Caki2 (cell line): ENCODE measurements at regions not wholly inside any gene's neighbourhood (a gene's known extent, or its start where the extent isn't known, plus 50 kb on each side); places are given as distances from the start of the nearest gene placed in this dataset.
"Not testable (repeated sequence)": the region's sequence is repeated elsewhere in the genome, so short reads cannot be mapped to it uniquely, and the experiment has no call there.

ENCODE experiments used
- DNase-seq: peaks from one replicate; pipeline ENCODE4 v3.0.0-alpha.2; 2015; ENCODE audit warnings: low read depth
- in situ Hi-C: cut with HindIII; loops from 2 replicates; pipeline ENCODE4 v1.10.0; 2016; ENCODE audit warnings: low sequenced_read_pairs, low pct_unique_long_range_greater_than_20kb, mixed read lengths

GRCh38 chr21:39086547-39086946 is 96.7 kb downstream of the PSMG1 start:
- in situ Hi-C loops = no loop called here
- DNase-seq = no peak

- no peak for DNase-seq
- in situ Hi-C loops = no loop called here
Observed at GRCh38 chr21:39085843-39086405, 97.3 kb downstream of the PSMG1 start.

- in situ Hi-C loops = no loop called here
- no peak for DNase-seq
Observed at GRCh38 chr21:39084979-39085729, 98.1 kb downstream of the PSMG1 start.

GRCh38 chr21:39084073-39084472 is 99.2 kb downstream of the PSMG1 start:
- in situ Hi-C loops = no loop called here
- no peak for DNase-seq

GRCh38 chr21:39083377-39084008 is 99.8 kb downstream of the PSMG1 start:
- no peak for DNase-seq
- in situ Hi-C loops = no loop called here

- no peak for DNase-seq
- in situ Hi-C loops = no loop called here
Observed at GRCh38 chr21:39082656-39083376, 100.4 kb downstream of the PSMG1 start.

GRCh38 chr21:39080366-39080765 is 102.9 kb downstream of the PSMG1 start:
- in situ Hi-C loops = no loop called here
- no peak for DNase-seq

- in situ Hi-C loops = no loop called here
- DNase-seq = no peak
Observed at GRCh38 chr21:39079617-39080016, 103.6 kb downstream of the PSMG1 start.

- DNase-seq = no peak
Observed at GRCh38 chr21:39078322-39079065, 104.8 kb downstream of the PSMG1 start.

GRCh38 chr21:39077876-39078275 is 105.4 kb downstream of the PSMG1 start:
- in situ Hi-C loops = no loop called here
- DNase-seq = no peak

More at GRCh38 chr21:39078322-39079065, 104.8 kb downstream of the PSMG1 start:
- in situ Hi-C loops = no loop called here

GRCh38 chr21:39074508-39074907 is 108.7 kb downstream of the PSMG1 start:
- DNase-seq = no peak
- in situ Hi-C loops = no loop called here

- DNase-seq = no peak
Observed at GRCh38 chr21:39073717-39074116, 109.5 kb downstream of the PSMG1 start.

GRCh38 chr21:39073063-39073462 is 110.2 kb downstream of the PSMG1 start:
- in situ Hi-C loops = no loop called here
- DNase-seq = no peak

More at GRCh38 chr21:39073717-39074116, 109.5 kb downstream of the PSMG1 start:
- in situ Hi-C loops = no loop called here

GRCh38 chr21:39072468-39072867 is 110.8 kb downstream of the PSMG1 start:
- DNase-seq = no peak
- in situ Hi-C loops = no loop called here

- in situ Hi-C loops = no loop called here
- no peak for DNase-seq
Observed at GRCh38 chr21:39071623-39072214, 111.5 kb downstream of the PSMG1 start.

- DNase-seq, in situ Hi-C loops: not testable (repeated sequence)
Observed at GRCh38 chr21:39069856-39070255, 113.4 kb downstream of the PSMG1 start.

- in situ Hi-C loops = no loop called here
Observed at GRCh38 chr21:39066829-39067780, 116.1 kb downstream of the PSMG1 start.

More at GRCh38 chr21:39066829-39067780, 116.1 kb downstream of the PSMG1 start:
- no peak for DNase-seq
